ENCODE measurements at regions not wholly inside any gene's neighbourhood (a gene's known extent, or its start where the extent isn't known, plus 50 kb on each side); places are given as distances from the start of the nearest gene placed in this dataset.

GRCh38 chr5:121189342-121190305, 662.1 kb upstream of the FTMT start:
- Histone ChIP-seq H4K20me1 (ENCODE audit: low read depth, low read length) (no peaks in the 10 kb centered on the region), H3K36me3 (ENCODE audit: low read length) (no peaks in the 10 kb centered on the region), H2AFZ (ENCODE audit: low read depth, low read length, severe bottlenecking) (no peak overlapping the region), H3K4me2 (ENCODE audit: low read depth, low read length, poor library complexity, severe bottlenecking) (no peak overlapping the region), H3K79me2 (ENCODE audit: insufficient read depth, low read length) (no peaks in the 10 kb centered on the region), H3K4me3 (ENCODE audit: insufficient read depth, low read length, poor library complexity, severe bottlenecking) (no peak overlapping the region), H3K27ac (ENCODE audit: low read depth, low read length) (no peak overlapping the region), H3K9me3 (ENCODE audit: insufficient read depth, low read length) (no peaks in the 10 kb centered on the region), H3F3A (ENCODE audit: insufficient read depth) (no peaks in the 10 kb centered on the region), H3K27me3 (ENCODE audit: low read length) (no peaks in the 10 kb centered on the region), H3K9me2 (replicated peaks; ENCODE audit: insufficient read depth, low read length) (no peaks in the 10 kb centered on the region), H3K9ac (ENCODE audit: low read length) (no peak overlapping the region)
- no peak for TF ChIP-seq CTCF (IDR thresholded peaks at IDR 0.05; ENCODE audit: insufficient read depth, low read length, poor library complexity, severe bottlenecking)
- TF ChIP-seq EZH2phosphoT487 (conservative IDR thresholded peaks at IDR 0.05; ENCODE audit: low read length), result no peak

GRCh38 chr5:121199216-121199999, 652.3 kb upstream of the FTMT start:
- H3K4me2 ChIP-seq (ENCODE audit: low read depth, low read length, poor library complexity, severe bottlenecking), result no peak overlapping the region
- H2AFZ ChIP-seq (ENCODE audit: low read depth, low read length, severe bottlenecking), result no peak overlapping the region
- no peak overlapping the region for H3K27ac ChIP-seq (ENCODE audit: low read depth, low read length)
- H3K4me3 ChIP-seq (ENCODE audit: insufficient read depth, low read length, poor library complexity, severe bottlenecking), result no peak overlapping the region
- no peaks in the 10 kb centered on the region for H3F3A ChIP-seq (ENCODE audit: insufficient read depth)
- no peaks in the 10 kb centered on the region for H3K27me3 ChIP-seq (ENCODE audit: low read length)
- H3K9me3 ChIP-seq (ENCODE audit: insufficient read depth, low read length), result no peaks in the 10 kb centered on the region
- no peak for TF ChIP-seq EZH2phosphoT487 (conservative IDR thresholded peaks at IDR 0.05; ENCODE audit: low read length)
- no peak for TF ChIP-seq CTCF (IDR thresholded peaks at IDR 0.05; ENCODE audit: insufficient read depth, low read length, poor library complexity, severe bottlenecking)
- no peaks in the 10 kb centered on the region for H4K20me1 ChIP-seq (ENCODE audit: low read depth, low read length)
- no peaks in the 10 kb centered on the region for H3K9me2 ChIP-seq (replicated peaks; ENCODE audit: insufficient read depth, low read length)
- H3K9ac ChIP-seq (ENCODE audit: low read length), result no peak overlapping the region
- no peaks in the 10 kb centered on the region for H3K36me3 ChIP-seq (ENCODE audit: low read length)
- H3K79me2 ChIP-seq (ENCODE audit: insufficient read depth, low read length), result no peaks in the 10 kb centered on the region

GRCh38 chr5:121218086-121218485, 633.6 kb upstream of the FTMT start:
- Histone ChIP-seq H3K4me3 (ENCODE audit: insufficient read depth, low read length, poor library complexity, severe bottlenecking) (no peak overlapping the region), H2AFZ (ENCODE audit: low read depth, low read length, severe bottlenecking) (no peak overlapping the region), H3K27ac (ENCODE audit: low read depth, low read length) (no peak overlapping the region), H3K79me2 (ENCODE audit: insufficient read depth, low read length) (no peaks in the 10 kb centered on the region), H3K27me3 (ENCODE audit: low read length) (no peaks in the 10 kb centered on the region), H3K9ac (ENCODE audit: low read length) (no peak overlapping the region), H3F3A (ENCODE audit: insufficient read depth) (no peaks in the 10 kb centered on the region), H3K36me3 (ENCODE audit: low read length) (no peaks in the 10 kb centered on the region), H3K4me2 (ENCODE audit: low read depth, low read length, poor library complexity, severe bottlenecking) (no peak overlapping the region), H3K9me2 (replicated peaks; ENCODE audit: insufficient read depth, low read length) (no peaks in the 10 kb centered on the region), H4K20me1 (ENCODE audit: low read depth, low read length) (no peaks in the 10 kb centered on the region), H3K9me3 (ENCODE audit: insufficient read depth, low read length) (no peaks in the 10 kb centered on the region)
- no peak for TF ChIP-seq CTCF (IDR thresholded peaks at IDR 0.05; ENCODE audit: insufficient read depth, low read length, poor library complexity, severe bottlenecking)
- TF ChIP-seq EZH2phosphoT487 (conservative IDR thresholded peaks at IDR 0.05; ENCODE audit: low read length), result no peak

Measured in SU-DHL-6 (cell line).